PC-9 (cell line): ENCODE measurements at regions not wholly inside any gene's neighbourhood (a gene's known extent, or its start where the extent isn't known, plus 50 kb on each side); places are given as distances from the start of the nearest gene placed in this dataset.
"Not testable (repeated sequence)": the region's sequence is repeated elsewhere in the genome, so short reads cannot be mapped to it uniquely, and the experiment has no call there.

Experiments
- BruUV-seq: library from RNA; stranded (reverse); fragments of 400-500 nt; replicated peaks from 2 replicates; lab custom pipeline; 2021; lab: Mats Ljungman, UMichigan
- CTCF ChIA-PET: fragments of 300-600 bp; sonication (Branson Sonifier 250); formaldehyde crosslinking; loops from one replicate; lab custom pipeline; 2022; ENCODE audit warnings: antibody characterized with exemption; lab: Charles Lee
- POLR2A ChIA-PET: fragments of 300-600 bp; sonication (Branson Sonifier 250); formaldehyde crosslinking; loops from one replicate; lab custom pipeline; 2022; ENCODE audit warnings: antibody characterized with exemption; ENCODE audit not compliant: unreplicated experiment; lab: Charles Lee
- DNase-seq, 2 experiments: peaks; one replicate each; pipeline versions ENCODE4 v3.0.0 to v3.0.0-alpha.2; 2015 to 2022; ENCODE audit warnings: mixed read lengths in 1 of 2
- H2AFZ ChIP-seq: fragments of 200-600 bp; sonication (generic); 2 replicates; pipeline ENCODE4 v1.8.1; 2017; ENCODE audit warnings: antibody characterized with exemption
- H3F3A ChIP-seq: fragments of 200-600 bp; sonication (generic); 2 replicates; pipeline ENCODE4 v1.8.1; 2017; ENCODE audit warnings: antibody characterized with exemption, mild to moderate bottlenecking, low read depth; ENCODE audit not compliant: insufficient read depth
- H3K27ac ChIP-seq: fragments of 200-600 bp; sonication (generic); 2 replicates; pipeline ENCODE4 v1.6.1; 2016; ENCODE audit warnings: mixed run types
- H3K27me3 ChIP-seq: fragments of 200-600 bp; sonication (generic); 2 replicates; pipeline ENCODE4 v1.6.1; 2016; ENCODE audit warnings: low read depth, mixed run types; ENCODE audit not compliant: insufficient read depth
- H3K36me3 ChIP-seq: fragments of 200-600 bp; sonication (generic); 2 replicates; pipeline ENCODE4 v1.6.1; 2016; ENCODE audit warnings: low read depth, mixed run types
- H3K4me1 ChIP-seq: fragments of 200-600 bp; sonication (generic); replicated peaks from 2 replicates; pipeline ENCODE4 v1.6.1; 2016; ENCODE audit warnings: mixed run types; ENCODE audit not compliant: insufficient read depth
- H3K4me2 ChIP-seq: fragments of 200-600 bp; sonication (generic); 2 replicates; pipeline ENCODE4 v1.6.1; 2017; ENCODE audit warnings: mixed run types
- H3K4me3 ChIP-seq: fragments of 200-600 bp; sonication (generic); 2 replicates; pipeline ENCODE4 v1.6.1; 2016; ENCODE audit warnings: mixed run types
- H3K79me2 ChIP-seq: fragments of 200-600 bp; sonication (generic); 2 replicates; pipeline ENCODE4 v1.6.1; 2017; ENCODE audit warnings: low read depth, mixed run types
- H3K9me2 ChIP-seq: fragments of 200-600 bp; sonication (generic); 2 replicates; pipeline ENCODE4 v1.8.1; 2017; ENCODE audit warnings: mild to moderate bottlenecking; ENCODE audit not compliant: insufficient read depth
- H3K9me3 ChIP-seq: fragments of 200-600 bp; sonication (generic); 2 replicates; pipeline ENCODE4 v1.8.1; 2016; ENCODE audit warnings: low read depth; ENCODE audit not compliant: insufficient read depth
- H4K20me1 ChIP-seq: fragments of 200-600 bp; sonication (generic); 2 replicates; pipeline ENCODE4 v1.8.1; 2017; ENCODE audit not compliant: insufficient read depth
- CTCF ChIP-seq: fragments of 200-600 bp; sonication (generic); conservative IDR thresholded peaks from 2 replicates; pipeline ENCODE4 v1.6.1; 2017; ENCODE audit warnings: mixed run types, antibody characterized with exemption, mild to moderate bottlenecking, moderate library complexity
- EZH2 ChIP-seq: fragments of 200-600 bp; sonication (generic); IDR thresholded peaks from 2 replicates; pipeline ENCODE4 v1.8.0; 2017; ENCODE audit warnings: antibody characterized with exemption, low read depth
- intact Hi-C: fragments of 100-400 bp; cut with micrococcal nuclease; formaldehyde crosslinking; loops from one replicate; pipeline ENCODE4 v1.10.0; 2022; ENCODE audit not compliant: unreplicated experiment

- no peak overlapping the region for H3K4me2 ChIP-seq
- H3K4me3 ChIP-seq = no peak overlapping the region
- no peaks in the 10 kb centered on the region for H4K20me1 ChIP-seq
- BruUV-seq = no TSS peak
- H3K9me2 ChIP-seq = no peaks in the 10 kb centered on the region
- no peak for DNase-seq
- CTCF ChIA-PET = no interaction called here
- intact Hi-C loops = no loop called here
- H3K27ac ChIP-seq = no peak overlapping the region
- no peaks in the 10 kb centered on the region for H3K27me3 ChIP-seq
- POLR2A ChIA-PET = no interaction called here
- H3K9me3 ChIP-seq = no peaks in the 10 kb centered on the region
- H3K36me3 ChIP-seq = no peaks in the 10 kb centered on the region
- no peak for TF ChIP-seq CTCF
- no peaks in the 10 kb centered on the region for H3F3A ChIP-seq
- H3K79me2 ChIP-seq = no peaks in the 10 kb centered on the region
- no peak overlapping the region for H2AFZ ChIP-seq
- H3K4me1 ChIP-seq = no peaks in the 10 kb centered on the region
Observed at GRCh38 chr13:55977436-55977835, 1163.3 kb upstream of the PRR20A start.

GRCh38 chr13:55981381-55981780 lies 1159.3 kb upstream of the PRR20A start:
- no peaks in the 10 kb centered on the region for H4K20me1 ChIP-seq
- no peaks in the 10 kb centered on the region for H3K9me2 ChIP-seq
- POLR2A ChIA-PET = no interaction called here
- H3K4me2 ChIP-seq = no peak overlapping the region
- no peaks in the 10 kb centered on the region for H3K36me3 ChIP-seq
- H3K4me3 ChIP-seq = no peak overlapping the region
- CTCF ChIA-PET = no interaction called here
- H3F3A ChIP-seq = no peaks in the 10 kb centered on the region
- no peaks in the 10 kb centered on the region for H3K27me3 ChIP-seq
- intact Hi-C loops = no loop called here
- no peaks in the 10 kb centered on the region for H3K79me2 ChIP-seq
- no peak overlapping the region for H3K27ac ChIP-seq
- no peaks in the 10 kb centered on the region for H3K4me1 ChIP-seq
- DNase-seq = no peak
- no peak for TF ChIP-seq EZH2
- TF ChIP-seq CTCF = no peak
- H3K9me3 ChIP-seq = no peaks in the 10 kb centered on the region
- no TSS peak for BruUV-seq
- no peak overlapping the region for H2AFZ ChIP-seq

- POLR2A ChIA-PET, CTCF ChIA-PET, H3K27ac ChIP-seq, BruUV-seq, H3K4me1 ChIP-seq, H2AFZ ChIP-seq, H3K36me3 ChIP-seq, H3K4me3 ChIP-seq, intact Hi-C loops, H3K9me2 ChIP-seq, H3F3A ChIP-seq, H3K9me3 ChIP-seq, H3K27me3 ChIP-seq, H3K4me2 ChIP-seq, H4K20me1 ChIP-seq, DNase-seq, H3K79me2 ChIP-seq: not testable (repeated sequence)
Observed at GRCh38 chr13:55984026-55984425, 1156.7 kb upstream of the PRR20A start.

GRCh38 chr13:55990631-55991030 lies 1150.1 kb upstream of the PRR20A start:
- no peak overlapping the region for H3K4me3 ChIP-seq
- H2AFZ ChIP-seq = no peak overlapping the region
- H3K4me2 ChIP-seq = no peak overlapping the region
- H3F3A ChIP-seq = no peaks in the 10 kb centered on the region
- no peaks in the 10 kb centered on the region for H4K20me1 ChIP-seq
- CTCF ChIA-PET = no interaction called here
- H3K27ac ChIP-seq = no peak overlapping the region
- H3K9me2 ChIP-seq = no peaks in the 10 kb centered on the region
- no TSS peak for BruUV-seq
- POLR2A ChIA-PET = no interaction called here
- no peaks in the 10 kb centered on the region for H3K27me3 ChIP-seq
- no peaks in the 10 kb centered on the region for H3K4me1 ChIP-seq
- DNase-seq = no peak
- no peaks in the 10 kb centered on the region for H3K9me3 ChIP-seq
- TF ChIP-seq EZH2 (no peak), CTCF (no peak)
- no peaks in the 10 kb centered on the region for H3K79me2 ChIP-seq
- intact Hi-C loops = no loop called here
- H3K36me3 ChIP-seq = no peaks in the 10 kb centered on the region
